ENCODE measurements at regions not wholly inside any gene's neighbourhood (a gene's known extent, or its start where the extent isn't known, plus 50 kb on each side); places are given as distances from the start of the nearest gene placed in this dataset.

DNA sequence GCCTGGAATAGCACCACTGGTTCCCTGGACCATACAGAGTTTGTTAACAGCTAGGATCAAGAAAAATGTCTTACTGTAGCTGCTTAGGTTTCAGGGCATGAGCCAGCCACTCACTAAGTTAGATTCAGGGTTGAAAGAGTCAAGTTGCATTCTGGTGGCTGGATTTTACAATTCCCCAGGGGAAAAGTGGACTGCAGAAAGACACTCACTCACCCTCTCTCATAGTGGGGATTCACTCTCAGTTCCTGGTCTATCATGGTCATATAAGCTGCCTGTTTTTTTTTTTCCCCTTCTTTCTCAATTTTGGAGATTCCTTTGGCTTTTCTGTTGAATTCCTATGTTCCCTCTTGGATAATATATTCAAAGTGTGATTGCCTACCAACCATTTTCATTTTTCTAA is 744.2 kb upstream of the GRIA3 start:
- POLR2A ChIA-PET, result no interaction called here
- TF ChIP-seq CTCF (IDR thresholded peaks at IDR 0.05; ENCODE audit: control extremely low read depth, extremely low read depth, low read depth, missing control alignments), result no peak
- DNase-seq (ENCODE audit: extremely low spot score), result no peak
- CTCF ChIA-PET, result no interaction called here

DNA sequence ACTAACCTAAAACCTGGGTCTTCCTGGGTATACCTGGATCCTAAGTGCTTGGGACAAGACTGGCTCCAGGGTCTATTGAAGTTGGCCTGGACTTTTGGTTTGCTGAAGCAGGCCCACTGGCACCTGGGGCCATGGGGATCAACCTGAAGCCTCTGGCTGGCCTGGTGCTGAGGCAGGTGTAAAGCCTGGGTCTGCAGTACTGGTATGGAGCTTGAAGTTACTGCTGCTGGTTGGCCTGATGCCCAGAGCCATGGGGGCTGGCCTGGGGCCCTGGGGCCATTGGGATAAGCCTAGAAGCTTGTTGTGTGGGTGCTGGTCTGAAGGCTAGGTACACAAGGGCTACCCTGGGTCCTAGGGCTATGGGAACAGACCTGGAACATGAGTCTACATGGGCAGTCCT is 743.2 kb upstream of the GRIA3 start:
- ChIA-PET POLR2A (no interaction called here), CTCF (no interaction called here)
- no peak for TF ChIP-seq CTCF (IDR thresholded peaks at IDR 0.05; ENCODE audit: control extremely low read depth, extremely low read depth, low read depth, missing control alignments)
- no peak for DNase-seq (ENCODE audit: extremely low spot score)

GRCh38 chrX:122441451-122441850 is 742.6 kb upstream of the GRIA3 start:
- CTCF ChIA-PET, result no interaction called here
- DNase-seq (ENCODE audit: extremely low spot score), result no peak
- TF ChIP-seq CTCF (IDR thresholded peaks at IDR 0.05; ENCODE audit: control extremely low read depth, extremely low read depth, low read depth, missing control alignments), result no peak
- POLR2A ChIA-PET, result no interaction called here

- CTCF ChIA-PET, result interaction anchor here (1.3 kb wide), 1 partner anchor 28 kb away, joined by 3 read pairs; no protein-coding TSS in a partner anchor
- no peak for DNase-seq (ENCODE audit: extremely low spot score)
- POLR2A ChIA-PET, result no interaction called here
- no peak for TF ChIP-seq CTCF (IDR thresholded peaks at IDR 0.05; ENCODE audit: control extremely low read depth, extremely low read depth, low read depth, missing control alignments)
These were observed 738.6 kb upstream of the GRIA3 start for GRCh38 chrX:122445466-122445865.

GRCh38 chrX:122464341-122464740 is 719.7 kb upstream of the GRIA3 start:
- ChIA-PET CTCF (no interaction called here), POLR2A (no interaction called here)
- no peak for TF ChIP-seq CTCF (IDR thresholded peaks at IDR 0.05; ENCODE audit: control extremely low read depth, extremely low read depth, low read depth, missing control alignments)
- no peak for DNase-seq (ENCODE audit: extremely low spot score)

DNA sequence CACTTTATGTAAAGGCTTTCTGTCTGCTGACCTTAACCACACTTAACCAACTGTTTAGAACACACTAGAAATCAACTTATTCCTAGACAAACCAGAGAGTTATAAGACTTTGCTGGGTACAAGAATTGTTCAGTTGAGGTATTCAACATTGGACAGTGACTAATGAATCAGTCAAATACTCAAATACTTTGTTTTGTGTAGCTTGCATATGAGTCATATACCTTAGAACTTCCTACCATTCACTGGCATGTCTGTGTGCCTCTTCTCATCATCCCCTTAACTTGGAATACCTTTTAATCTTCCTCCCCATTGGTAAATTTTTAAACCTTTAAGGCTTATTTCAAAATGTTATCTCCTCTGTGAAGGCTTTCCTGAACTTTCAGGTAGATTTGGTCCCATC is 708.8 kb upstream of the GRIA3 start:
- no peak for TF ChIP-seq CTCF (IDR thresholded peaks at IDR 0.05; ENCODE audit: control extremely low read depth, extremely low read depth, low read depth, missing control alignments)
- DNase-seq (ENCODE audit: extremely low spot score), result no peak
- ChIA-PET POLR2A (no interaction called here), CTCF (no interaction called here)

DNA sequence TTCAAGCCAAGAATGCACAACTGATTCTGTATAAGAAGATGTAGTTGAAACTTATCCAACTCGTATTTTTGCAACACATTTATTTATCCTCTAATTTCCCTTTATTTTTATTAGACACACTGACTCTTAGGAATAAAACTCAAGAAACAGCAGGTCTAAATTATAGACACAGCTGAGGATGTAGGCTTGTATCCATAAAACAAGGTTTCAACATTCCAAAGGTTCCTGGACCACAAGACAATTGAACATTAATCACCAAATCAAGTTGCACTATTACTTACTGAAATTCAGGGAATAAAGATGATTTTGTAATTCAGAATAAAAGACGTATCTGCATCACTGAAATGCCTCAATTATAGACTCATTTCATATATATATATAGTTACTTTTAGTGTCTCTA is 683.5 kb upstream of the GRIA3 start:
- no peak for DNase-seq (ENCODE audit: extremely low spot score)
- TF ChIP-seq CTCF (IDR thresholded peaks at IDR 0.05; ENCODE audit: control extremely low read depth, extremely low read depth, low read depth, missing control alignments), result no peak
- CTCF ChIA-PET, result no interaction called here
- POLR2A ChIA-PET, result no interaction called here
